ENCODE measurements at regions not wholly inside any gene's neighbourhood (a gene's known extent, or its start where the extent isn't known, plus 50 kb on each side); places are given as distances from the start of the nearest gene placed in this dataset.

DNA sequence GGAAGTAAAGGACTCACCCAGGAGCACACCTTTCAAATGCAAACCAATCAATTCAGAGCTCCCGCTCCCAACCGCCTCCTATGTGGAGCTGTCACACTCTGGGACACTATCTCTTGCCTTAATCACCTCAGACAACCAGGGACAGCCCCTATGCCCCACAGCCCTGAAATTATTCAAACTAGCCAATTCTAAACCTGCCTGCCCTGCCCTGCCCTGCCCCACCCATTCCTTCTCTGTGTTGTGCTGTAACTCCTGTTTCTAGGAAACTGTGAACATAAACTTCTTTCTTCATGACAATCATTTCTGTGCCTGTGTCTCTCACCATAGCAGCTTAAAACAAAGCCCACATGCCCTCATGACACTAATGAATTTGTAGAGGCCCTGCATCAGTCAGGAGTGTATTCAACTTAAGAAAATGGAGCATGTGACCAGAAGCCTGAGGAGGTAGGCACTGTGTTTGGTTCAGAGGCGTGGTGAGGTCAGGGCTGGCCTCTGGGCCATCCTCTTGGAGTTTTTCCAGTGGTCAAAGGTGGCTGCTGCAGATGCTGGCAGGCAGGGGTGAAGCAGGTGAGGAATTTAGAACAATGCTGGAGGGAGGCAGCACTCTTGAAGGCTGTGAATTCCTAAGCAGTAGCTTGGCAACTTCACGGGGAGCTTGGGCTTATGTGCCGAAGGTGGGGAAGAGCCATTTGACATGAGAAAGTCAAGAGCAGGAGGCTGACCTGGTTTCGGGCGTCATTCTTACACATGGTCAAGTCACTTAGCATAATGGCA, 74.5 kb downstream of the RHOU start:
- intact Hi-C loops (cut with micrococcal nuclease; ENCODE audit: unreplicated experiment) = no loop called here
- H3K79me2 ChIP-seq (ENCODE audit: low read depth) = no peaks in the 10 kb centered on the region
- no peak overlapping the region for H3K4me2 ChIP-seq
- H3K36me3 ChIP-seq (ENCODE audit: low read depth) = no peaks in the 10 kb centered on the region
- no peak overlapping the region for H3K27ac ChIP-seq
- peaks cover 52% of the 10 kb centered on the region for H3K27me3 ChIP-seq (ENCODE audit: insufficient read depth, low read depth)
- TF ChIP-seq EZH2 (IDR thresholded peaks at IDR 0.05; ENCODE audit: low read depth) = no peak
- TF ChIP-seq, protein P1, sequence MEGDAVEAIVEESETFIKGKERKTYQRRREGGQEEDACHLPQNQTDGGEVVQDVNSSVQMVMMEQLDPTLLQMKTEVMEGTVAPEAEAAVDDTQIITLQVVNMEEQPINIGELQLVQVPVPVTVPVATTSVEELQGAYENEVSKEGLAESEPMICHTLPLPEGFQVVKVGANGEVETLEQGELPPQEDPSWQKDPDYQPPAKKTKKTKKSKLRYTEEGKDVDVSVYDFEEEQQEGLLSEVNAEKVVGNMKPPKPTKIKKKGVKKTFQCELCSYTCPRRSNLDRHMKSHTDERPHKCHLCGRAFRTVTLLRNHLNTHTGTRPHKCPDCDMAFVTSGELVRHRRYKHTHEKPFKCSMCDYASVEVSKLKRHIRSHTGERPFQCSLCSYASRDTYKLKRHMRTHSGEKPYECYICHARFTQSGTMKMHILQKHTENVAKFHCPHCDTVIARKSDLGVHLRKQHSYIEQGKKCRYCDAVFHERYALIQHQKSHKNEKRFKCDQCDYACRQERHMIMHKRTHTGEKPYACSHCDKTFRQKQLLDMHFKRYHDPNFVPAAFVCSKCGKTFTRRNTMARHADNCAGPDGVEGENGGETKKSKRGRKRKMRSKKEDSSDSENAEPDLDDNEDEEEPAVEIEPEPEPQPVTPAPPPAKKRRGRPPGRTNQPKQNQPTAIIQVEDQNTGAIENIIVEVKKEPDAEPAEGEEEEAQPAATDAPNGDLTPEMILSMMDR (conservative IDR thresholded peaks at IDR 0.05) = no peak
- H2AFZ ChIP-seq = no peak overlapping the region
- no peak overlapping the region for H3K4me3 ChIP-seq
- peak in 1 of 2 experiments; percentile 43 for DNase-seq
- POLR2A ChIA-PET (ENCODE audit: unreplicated experiment) = no interaction called here
- BruUV-seq (replicated peaks) = no TSS peak
- H3F3A ChIP-seq (ENCODE audit: insufficient read depth, low read depth) = no peaks in the 10 kb centered on the region
- H4K20me1 ChIP-seq (ENCODE audit: insufficient read depth) = no peaks in the 10 kb centered on the region
- no peaks in the 10 kb centered on the region for H3K9me2 ChIP-seq (ENCODE audit: insufficient read depth)
- CTCF ChIA-PET = interaction anchor here (0.7 kb wide), 1 partner anchor 251 kb away, joined by 14 read pairs; no protein-coding TSS in a partner anchor
- H3K9me3 ChIP-seq (ENCODE audit: insufficient read depth, low read depth) = no peaks in the 10 kb centered on the region
- no peaks in the 10 kb centered on the region for H3K4me1 ChIP-seq (replicated peaks; ENCODE audit: insufficient read depth)

DNA sequence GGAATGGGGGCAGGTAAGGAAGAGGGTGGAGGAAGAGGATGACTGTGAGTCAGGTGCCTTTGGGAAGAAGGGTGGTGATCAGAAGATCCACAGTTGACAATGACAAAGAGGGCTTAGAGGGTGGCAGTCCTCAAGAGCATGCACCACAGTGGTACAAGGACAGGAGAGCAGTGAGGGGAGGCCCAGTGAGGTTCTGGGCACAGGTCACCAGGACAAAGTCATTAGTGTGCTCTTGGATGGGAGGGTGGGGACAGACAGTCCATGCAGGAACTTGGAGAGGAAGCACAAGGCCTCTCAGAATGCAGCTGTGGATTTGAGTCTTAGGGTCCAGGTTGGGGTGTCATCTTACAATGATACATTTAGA, 75.1 kb downstream of the RHOU start:
- TF ChIP-seq EZH2 (IDR thresholded peaks at IDR 0.05; ENCODE audit: low read depth) = no peak
- TF ChIP-seq, protein P1 (conservative IDR thresholded peaks at IDR 0.05) = no peak
- Histone ChIP-seq H3K9me3 (ENCODE audit: insufficient read depth, low read depth) (no peaks in the 10 kb centered on the region), H3K79me2 (ENCODE audit: low read depth) (no peaks in the 10 kb centered on the region), H3K36me3 (ENCODE audit: low read depth) (no peaks in the 10 kb centered on the region), H3K27me3 (ENCODE audit: insufficient read depth, low read depth) (peaks cover 51% of the 10 kb centered on the region), H2AFZ (no peak overlapping the region), H3F3A (ENCODE audit: insufficient read depth, low read depth) (no peaks in the 10 kb centered on the region), H4K20me1 (ENCODE audit: insufficient read depth) (no peaks in the 10 kb centered on the region), H3K4me3 (no peak overlapping the region), H3K4me1 (replicated peaks; ENCODE audit: insufficient read depth) (no peaks in the 10 kb centered on the region), H3K4me2 (no peak overlapping the region), H3K9me2 (ENCODE audit: insufficient read depth) (no peaks in the 10 kb centered on the region), H3K27ac (no peak overlapping the region)
- POLR2A ChIA-PET (ENCODE audit: unreplicated experiment) = no interaction called here
- no peak for DNase-seq
- CTCF ChIA-PET = no interaction called here
- BruUV-seq (replicated peaks) = no TSS peak
- intact Hi-C loops (cut with micrococcal nuclease; ENCODE audit: unreplicated experiment) = no loop called here

- H3K4me1 ChIP-seq (replicated peaks; ENCODE audit: insufficient read depth) = no peaks in the 10 kb centered on the region
- no peak overlapping the region for H2AFZ ChIP-seq
- ChIA-PET POLR2A (ENCODE audit: unreplicated experiment) (no interaction called here), CTCF (no interaction called here)
- H3K27ac ChIP-seq = no peak overlapping the region
- intact Hi-C loops (cut with micrococcal nuclease; ENCODE audit: unreplicated experiment) = no loop called here
- H3K4me3 ChIP-seq = no peak overlapping the region
- no peak for TF ChIP-seq EZH2 (IDR thresholded peaks at IDR 0.05; ENCODE audit: low read depth)
- TF ChIP-seq, protein P1 (conservative IDR thresholded peaks at IDR 0.05) = no peak
- peaks cover 44% of the 10 kb centered on the region for H3K27me3 ChIP-seq (ENCODE audit: insufficient read depth, low read depth)
- no peaks in the 10 kb centered on the region for H3K79me2 ChIP-seq (ENCODE audit: low read depth)
- no peak overlapping the region for H3K4me2 ChIP-seq
- no peak for DNase-seq
- H3K36me3 ChIP-seq (ENCODE audit: low read depth) = no peaks in the 10 kb centered on the region
- H3F3A ChIP-seq (ENCODE audit: insufficient read depth, low read depth) = no peaks in the 10 kb centered on the region
- H3K9me2 ChIP-seq (ENCODE audit: insufficient read depth) = no peaks in the 10 kb centered on the region
- no peaks in the 10 kb centered on the region for H4K20me1 ChIP-seq (ENCODE audit: insufficient read depth)
- H3K9me3 ChIP-seq (ENCODE audit: insufficient read depth, low read depth) = no peaks in the 10 kb centered on the region
- BruUV-seq (replicated peaks) = no TSS peak
Measured at GRCh38 chr1:228810878-228811711, 75.8 kb downstream of the RHOU start.

Data from PC-9 (cell line).